ENCODE measurements at regions not wholly inside any gene's neighbourhood (a gene's known extent, or its start where the extent isn't known, plus 50 kb on each side); places are given as distances from the start of the nearest gene placed in this dataset.
"Not testable (repeated sequence)": the region's sequence is repeated elsewhere in the genome, so short reads cannot be mapped to it uniquely, and the experiment has no call there.

DNA sequence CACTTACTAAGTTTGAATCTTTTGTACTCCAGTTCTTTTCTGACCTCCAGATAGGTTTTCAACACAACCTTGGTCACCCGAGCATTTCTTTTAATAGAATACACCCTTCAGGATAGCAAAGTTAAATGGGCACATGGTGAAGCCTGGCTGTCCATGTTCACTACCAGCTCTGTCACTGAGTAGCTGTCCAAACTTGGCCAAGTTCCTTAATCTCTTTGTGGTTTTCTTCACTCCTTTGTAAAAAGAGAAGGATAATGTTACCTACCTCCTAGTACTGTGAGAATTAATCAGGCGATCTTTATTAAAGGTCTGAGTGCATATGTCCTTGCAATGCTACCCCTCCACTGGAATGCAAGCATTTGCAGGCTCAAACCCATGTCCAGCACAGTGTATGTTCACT is 128.1 kb upstream of the PTPRZ1 start:
- no peak for DNase-seq (ENCODE audit: low read depth in 2 of 2)

DNA sequence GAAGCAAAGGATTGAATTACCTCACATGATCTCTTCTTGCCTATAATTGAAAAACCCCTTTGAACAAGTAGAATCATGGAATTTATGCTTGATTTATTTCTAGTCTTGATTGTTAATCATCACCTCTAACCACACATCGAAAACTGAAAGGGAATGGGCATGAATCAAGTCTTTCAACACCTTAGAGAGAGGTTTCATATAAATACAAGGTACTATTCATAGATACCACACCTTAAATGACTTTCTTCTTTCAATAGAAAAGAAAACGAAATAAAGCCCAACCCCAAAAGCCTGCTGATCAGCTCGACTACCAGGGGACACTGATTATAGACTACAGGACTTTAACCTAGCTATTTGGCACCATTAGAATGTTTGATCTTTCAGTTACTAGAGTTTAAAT is 128.6 kb upstream of the PTPRZ1 start:
- no peak for DNase-seq (ENCODE audit: low read depth in 2 of 2)

DNA sequence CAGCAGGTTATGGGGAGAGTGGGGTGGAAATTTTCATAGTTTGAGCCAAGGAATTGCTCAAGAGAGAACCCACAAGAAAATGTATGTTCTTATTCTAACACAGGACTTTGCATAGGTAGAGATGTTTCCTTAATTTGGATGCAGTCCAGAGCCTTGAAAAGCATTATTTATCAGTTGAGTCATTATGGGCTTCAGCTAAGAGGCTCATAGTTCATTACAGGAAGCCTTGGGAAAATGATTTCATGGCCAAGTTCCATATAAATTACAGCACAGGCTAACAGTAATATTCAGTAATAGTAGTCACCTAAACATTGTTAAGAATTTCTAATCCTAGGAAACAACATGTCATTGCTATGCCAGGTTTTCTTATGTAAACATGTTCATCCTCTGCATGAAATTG is 131.1 kb upstream of the PTPRZ1 start:
- DNase-seq (ENCODE audit: low read depth in 2 of 2): no peak

DNA sequence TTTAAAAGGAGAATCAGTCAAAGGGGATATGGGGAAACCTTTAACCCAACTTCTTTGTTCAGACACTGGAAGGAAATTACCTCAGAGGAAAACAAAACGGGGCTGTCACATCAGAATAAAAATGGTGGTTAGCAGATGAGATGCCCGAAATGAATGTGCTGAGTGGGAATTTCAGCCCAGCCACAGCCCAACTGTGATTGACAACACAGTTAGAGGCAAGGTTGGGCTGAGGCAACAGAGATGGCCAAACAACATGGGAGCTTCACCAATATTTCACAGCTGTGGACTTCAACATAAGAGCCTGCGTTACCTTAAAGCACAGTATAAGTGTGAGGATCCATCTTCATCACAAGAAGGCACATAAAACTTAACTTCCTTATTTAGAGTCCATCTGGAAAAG is 133.5 kb upstream of the PTPRZ1 start:
- DNase-seq (ENCODE audit: low read depth in 2 of 2): no peak

DNA sequence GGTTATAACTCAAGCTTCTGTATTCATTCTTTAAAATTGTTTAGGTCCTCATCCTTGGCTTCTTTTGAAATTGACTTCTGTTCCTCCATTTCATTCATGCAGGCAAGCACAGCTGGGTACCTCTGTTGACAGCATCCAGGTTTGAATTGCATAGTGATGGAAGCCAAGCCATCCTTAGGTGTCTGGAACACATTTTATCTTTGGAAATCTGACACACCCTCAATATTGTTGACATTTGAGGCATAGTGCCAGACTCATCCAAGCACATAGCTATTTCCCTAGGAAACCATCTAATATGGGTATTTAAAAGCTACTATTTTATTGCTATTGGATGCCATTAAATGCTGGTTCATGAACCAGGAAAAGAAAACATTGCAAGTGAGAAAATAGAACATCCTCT is 142.1 kb upstream of the PTPRZ1 start:
- DNase-seq (ENCODE audit: low read depth in 2 of 2): no peak

DNA sequence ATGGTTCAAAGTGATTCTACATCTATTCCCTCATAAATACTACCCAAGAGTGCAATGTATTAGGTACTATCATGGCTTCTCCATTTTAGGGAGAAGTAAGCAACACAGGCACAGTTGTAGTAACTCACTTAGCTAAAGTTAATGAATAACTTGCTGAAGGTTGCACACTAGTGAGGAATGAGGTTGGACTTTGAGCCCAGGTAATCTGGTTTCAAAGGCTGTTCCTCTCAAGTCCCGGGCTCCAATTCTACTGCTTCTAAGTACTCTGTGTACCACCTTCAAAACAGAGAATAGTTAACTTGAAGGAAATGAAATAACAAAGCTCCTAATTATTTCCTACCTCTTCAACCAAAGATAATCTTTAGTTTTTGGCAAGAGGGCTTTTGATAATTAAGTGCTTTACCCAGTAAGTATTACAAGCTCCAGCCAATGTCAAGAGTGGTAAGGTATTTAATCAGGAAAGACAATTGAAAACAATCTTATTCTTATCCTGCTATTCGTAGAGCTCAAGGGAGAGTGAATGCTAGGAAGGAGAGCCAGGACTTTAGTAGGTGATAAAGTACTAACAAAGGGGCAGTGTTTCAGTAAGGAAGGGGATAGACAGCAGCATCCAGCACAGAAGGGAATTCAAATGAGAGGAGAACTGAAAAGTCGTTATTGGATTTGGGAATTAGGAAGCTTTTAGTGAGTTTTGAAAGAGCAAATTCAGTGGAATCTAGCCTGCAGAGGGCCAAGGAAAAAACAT is 158.2 kb upstream of the PTPRZ1 start:
- DNase-seq (ENCODE audit: low read depth in 2 of 2): no peak

DNA sequence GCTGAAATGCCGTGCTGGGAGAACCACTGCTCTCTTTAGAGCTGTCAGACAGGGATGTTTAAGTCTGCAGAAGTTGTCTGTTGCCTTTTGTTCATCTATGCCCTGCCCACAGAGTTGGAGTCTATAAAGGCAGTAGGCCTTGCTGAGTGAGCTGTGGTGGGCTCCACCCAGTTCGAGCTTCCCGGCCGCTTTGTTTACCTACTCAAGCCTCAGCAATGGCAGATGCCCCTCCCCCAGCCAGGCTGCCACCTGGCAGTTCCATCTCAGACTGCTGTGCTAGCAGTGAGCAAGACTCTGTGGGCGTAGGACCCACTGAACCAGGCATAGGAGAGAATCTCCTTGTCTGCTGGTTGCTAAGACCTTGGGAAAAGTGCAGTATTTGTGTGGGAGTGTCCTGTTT is 160.0 kb upstream of the PTPRZ1 start:
- not testable (repeated sequence) for DNase-seq (ENCODE audit: low read depth in 2 of 2)

DNA sequence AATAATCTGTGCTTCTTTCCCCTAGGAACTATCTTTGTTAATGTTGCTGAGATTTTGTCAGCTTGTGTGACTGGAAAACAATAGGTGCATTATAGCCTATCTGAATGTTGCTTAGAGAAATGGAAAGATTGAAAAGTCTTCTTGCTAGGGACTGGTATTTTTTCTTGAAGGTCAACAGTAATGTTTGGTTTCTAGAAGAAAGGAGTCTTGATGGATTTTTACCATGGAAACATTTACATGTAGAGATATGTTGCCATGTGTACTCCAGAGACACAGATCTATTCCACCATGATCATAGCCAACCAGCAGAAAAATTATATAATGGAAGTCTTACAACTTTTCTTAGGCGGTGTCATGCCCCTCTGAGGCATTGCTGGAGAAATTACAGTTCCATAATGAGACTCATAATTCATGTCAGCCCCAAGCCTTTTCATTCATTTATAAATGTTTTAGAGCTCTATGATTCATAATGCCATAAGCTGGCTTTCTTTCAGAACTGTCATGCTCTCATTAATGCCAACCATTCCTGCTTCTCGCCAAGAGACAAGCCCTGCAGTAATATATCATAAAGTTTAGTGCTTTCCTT is 175.1 kb upstream of the PTPRZ1 start:
- no peak for DNase-seq (ENCODE audit: low read depth in 2 of 2)

DNA sequence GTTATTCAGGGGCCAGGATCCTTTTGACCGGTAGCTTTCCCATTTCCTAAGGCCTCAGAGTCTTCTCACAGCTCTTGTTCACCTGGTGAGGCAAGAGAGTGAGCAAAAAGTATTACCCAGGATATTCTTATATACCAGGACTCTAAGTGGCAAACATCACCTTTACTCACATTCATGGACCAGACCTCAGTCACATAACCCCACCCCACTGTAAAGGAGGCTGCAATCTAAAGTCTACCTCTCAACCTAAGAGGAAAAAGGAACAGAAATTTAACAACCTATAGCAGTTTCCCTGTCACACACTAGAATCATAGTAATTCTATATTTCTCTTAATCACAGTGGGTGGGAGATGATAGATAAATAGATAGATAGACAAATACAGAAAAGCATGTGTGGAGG is 176.0 kb upstream of the PTPRZ1 start:
- DNase-seq (ENCODE audit: low read depth in 2 of 2): no peak

DNA sequence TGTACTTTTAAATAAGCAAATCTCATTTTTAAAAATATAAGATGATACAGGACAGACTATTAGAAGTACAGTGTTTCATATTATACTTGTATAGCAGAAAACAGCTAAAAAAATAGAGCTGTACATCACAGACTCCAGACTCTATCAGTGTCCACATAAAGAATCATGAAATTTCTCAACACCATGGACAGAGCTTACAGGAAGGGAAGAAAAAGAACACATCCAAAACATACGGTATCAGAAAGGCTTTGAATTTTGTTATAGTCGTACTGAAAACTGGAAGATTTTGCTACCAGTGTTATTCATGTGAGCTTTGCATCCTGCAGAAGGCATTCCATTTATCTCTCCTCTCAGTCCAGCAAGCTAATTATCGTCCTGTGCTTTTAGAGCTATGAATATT is 183.2 kb upstream of the PTPRZ1 start:
- DNase-seq (ENCODE audit: low read depth in 2 of 2): no peak

DNA sequence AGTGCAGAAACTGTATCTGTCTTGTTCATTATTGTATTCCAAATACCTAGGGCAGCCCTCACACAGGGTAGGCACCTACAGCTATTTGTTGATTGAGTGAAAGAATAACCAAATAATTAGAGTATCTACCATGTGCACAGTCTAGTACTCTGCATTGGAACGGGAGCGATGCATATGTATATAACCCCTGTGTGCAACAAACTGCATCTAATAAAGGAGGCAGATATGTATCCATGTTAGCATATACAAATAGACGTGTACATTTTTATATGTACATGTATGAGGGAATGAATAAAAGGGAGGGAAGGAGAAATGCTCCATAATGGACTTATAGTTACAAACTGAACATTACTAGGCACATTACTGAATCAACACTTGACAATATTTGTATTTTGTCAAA is 191.3 kb upstream of the PTPRZ1 start:
- DNase-seq (ENCODE audit: low read depth in 2 of 2): no peak

DNA sequence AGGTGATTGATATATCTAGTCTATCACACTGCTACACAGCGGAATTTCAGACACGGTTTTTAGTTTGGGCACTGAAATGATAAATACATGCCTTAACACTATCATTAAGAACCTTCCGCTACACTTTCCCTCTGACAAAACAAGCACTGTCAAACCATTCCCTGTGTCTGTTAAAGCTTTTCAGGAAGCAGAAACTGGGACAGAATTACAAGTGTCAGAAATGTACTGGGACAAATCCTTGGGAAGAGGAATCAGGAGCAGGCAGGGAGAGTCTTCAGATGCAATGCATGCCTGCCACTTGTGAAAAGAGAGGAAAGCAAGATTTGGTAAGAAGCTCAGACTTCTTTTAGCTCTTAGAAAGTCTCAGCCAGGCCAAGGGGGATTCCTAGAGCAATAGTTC is 196.8 kb upstream of the PTPRZ1 start:
- no peak for DNase-seq (ENCODE audit: low read depth in 2 of 2)

DNA sequence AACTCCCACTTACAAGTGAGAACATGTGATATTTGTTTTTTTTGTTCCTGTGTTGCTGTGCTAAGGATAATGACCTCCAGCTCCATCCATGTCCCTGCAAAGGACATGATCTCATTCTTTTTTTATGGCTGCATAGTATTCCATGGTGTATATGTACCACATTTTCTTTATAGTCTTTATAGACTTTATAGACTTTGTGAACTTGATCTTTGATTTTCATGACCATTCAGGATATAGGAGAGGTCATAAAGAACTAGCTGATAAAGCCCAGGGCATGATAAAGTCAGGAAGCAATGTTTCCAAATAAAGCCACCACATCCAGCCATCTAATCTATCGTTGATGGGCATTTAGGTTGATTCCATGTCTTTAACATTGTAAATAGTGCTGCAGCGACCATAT is 198.5 kb upstream of the PTPRZ1 start:
- DNase-seq (ENCODE audit: low read depth in 2 of 2): not testable (repeated sequence)

DNA sequence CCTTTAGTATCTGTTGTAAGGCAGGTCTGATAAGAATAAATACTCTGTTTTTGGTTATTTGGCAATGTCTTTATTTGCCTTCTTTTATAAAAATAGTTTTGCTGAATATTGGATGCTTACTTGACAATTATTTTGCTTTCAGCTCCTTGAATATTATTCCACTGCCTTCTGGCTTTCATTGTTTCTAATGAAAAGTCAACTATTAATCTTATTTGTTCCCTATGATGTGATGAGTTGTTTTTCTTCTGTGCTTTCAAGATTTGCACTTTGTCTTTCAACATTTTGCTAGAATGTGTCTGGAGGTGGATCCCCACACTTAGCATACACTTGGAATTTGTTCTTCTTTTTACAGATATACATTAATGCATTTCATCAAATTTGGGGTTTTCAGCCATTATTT is 203.8 kb upstream of the PTPRZ1 start:
- DNase-seq (ENCODE audit: low read depth in 2 of 2): no peak

DNA sequence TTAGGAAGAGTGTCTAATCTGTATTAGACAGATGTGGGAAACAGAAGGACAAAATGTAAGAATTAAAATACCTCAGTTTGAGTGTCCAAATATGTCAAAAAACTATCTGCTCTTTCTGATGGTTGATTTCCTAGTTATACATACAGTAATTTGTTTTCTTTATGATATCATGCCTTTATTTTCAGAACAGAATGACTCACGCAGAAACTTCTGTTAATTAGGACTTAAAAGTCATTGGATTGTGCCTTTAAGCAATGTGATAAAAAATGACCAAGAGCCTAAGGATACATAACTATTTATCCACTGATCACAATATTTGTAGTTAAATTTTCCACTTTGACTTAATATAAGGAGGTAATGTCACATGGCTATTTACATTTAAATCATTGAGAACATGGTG is 206.7 kb upstream of the PTPRZ1 start:
- no peak for DNase-seq (ENCODE audit: low read depth in 2 of 2)

DNA sequence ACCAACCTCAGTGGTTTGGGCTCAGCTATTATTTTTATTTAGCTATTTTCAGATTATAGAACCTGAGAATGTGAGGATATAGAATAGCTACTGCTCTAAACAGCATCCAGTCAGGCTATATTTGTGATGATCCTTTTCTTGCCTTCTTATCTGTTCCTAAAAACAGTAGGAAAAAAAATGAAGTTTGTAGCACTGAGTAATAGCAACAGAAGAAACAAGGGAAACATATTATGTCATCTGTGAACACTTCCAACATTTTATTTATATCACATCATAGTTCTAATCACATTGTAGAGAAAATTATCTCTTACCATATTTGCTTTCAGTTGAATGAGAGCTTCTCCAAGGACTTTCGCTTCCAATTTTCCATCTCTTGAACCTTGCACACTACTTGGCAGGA is 229.6 kb upstream of the PTPRZ1 start:
- DNase-seq (ENCODE audit: low read depth in 2 of 2): no peak

DNA sequence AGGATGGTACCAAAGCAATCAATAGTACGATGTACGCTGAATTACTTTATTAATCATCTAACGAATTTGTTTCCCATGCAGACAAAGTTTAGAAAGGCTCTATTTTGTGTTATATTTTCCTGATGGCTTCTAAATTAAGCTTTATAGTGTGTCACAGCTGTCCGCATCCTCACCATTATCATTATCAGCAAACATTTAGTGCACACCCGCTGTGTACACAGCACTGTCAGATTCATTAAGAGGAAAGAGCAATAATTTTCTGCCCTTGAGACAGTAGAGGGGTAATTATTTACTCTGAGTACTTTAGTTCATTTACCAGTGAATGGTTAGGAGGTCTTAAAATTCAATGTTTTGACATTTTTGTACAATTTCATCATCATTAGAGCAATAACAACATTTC is 233.3 kb upstream of the PTPRZ1 start:
- DNase-seq (ENCODE audit: low read depth in 2 of 2): no peak

DNA sequence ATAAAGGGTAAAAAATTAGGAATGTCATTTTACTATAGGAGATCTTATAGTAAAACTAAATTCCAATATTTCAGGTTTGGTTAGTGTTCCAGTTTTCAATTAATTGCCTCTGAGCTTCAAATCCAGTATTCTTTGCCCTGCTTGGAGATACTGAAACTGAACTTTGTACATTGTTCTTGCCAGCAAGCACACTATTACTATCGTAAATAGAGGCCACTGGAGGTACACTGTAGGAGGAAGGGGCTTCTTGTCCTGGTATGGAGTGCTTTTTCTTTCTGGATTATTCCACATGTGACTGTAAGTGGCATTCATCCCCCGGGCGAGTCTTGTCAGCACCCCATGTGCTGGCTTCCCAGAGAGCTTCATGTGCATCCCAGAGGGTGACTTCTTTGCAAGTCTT is 234.7 kb upstream of the PTPRZ1 start:
- DNase-seq (ENCODE audit: low read depth in 2 of 2): no peak

DNA sequence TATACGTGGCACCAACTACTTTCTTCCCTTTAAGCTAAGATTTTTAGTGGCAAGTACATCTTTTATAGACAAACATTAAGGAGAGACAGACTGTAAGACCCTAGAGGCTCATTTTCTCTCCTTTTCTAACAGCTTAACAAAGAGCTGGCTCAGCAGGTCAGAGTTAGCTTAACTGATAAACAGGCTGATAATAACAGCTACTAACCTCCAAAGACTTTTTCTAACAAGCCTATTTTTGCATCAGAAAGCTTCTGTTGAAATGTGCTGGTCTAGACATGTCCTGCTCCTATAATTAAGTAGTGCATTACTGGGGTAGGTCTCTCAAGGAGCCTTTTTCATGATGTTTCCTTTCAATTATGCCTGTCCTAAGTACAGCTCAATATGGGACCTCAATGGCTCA is 238.2 kb upstream of the FAM3C start:
- DNase-seq (ENCODE audit: low read depth in 2 of 2): no peak

DNA sequence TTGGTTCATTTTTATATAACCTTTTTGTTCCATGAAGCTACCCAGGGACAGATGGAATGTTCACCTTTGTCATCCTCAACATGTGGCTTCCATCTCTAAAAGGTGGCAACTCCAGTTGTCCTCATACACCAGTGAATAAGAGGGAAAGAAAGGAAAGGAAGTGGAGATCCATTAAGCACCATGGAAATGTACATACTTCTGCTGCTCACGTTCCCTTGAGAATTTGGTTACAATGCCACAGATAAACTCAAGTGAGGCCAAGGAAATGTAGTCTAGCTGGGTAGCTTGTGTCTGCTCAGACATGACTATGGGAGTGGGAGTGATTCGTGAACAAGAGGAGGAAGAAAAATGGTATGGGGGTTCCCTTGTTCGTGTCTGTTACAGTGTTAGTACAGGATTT is 237.1 kb upstream of the FAM3C start:
- DNase-seq (ENCODE audit: low read depth in 2 of 2): no peak

DNA sequence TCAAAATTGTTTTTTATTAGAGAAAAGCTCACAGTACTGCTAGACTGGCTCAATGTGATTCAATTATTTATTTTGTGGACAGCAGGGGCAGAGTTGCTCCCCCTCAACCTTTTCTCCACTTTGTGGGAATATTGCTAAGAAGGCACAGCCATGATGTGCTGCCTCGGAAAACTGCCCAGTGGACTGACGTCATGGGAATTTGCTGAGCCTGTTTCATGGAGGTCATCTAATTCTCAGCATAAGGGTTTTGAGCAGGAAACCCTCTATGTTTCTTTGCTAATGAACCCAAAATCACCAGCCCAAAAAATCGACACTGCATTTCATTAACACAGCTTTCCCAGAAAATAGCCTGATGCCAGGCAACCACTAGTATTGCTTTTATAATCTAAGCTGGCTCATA is 228.8 kb upstream of the FAM3C start:
- no peak for DNase-seq (ENCODE audit: low read depth in 2 of 2)

DNA sequence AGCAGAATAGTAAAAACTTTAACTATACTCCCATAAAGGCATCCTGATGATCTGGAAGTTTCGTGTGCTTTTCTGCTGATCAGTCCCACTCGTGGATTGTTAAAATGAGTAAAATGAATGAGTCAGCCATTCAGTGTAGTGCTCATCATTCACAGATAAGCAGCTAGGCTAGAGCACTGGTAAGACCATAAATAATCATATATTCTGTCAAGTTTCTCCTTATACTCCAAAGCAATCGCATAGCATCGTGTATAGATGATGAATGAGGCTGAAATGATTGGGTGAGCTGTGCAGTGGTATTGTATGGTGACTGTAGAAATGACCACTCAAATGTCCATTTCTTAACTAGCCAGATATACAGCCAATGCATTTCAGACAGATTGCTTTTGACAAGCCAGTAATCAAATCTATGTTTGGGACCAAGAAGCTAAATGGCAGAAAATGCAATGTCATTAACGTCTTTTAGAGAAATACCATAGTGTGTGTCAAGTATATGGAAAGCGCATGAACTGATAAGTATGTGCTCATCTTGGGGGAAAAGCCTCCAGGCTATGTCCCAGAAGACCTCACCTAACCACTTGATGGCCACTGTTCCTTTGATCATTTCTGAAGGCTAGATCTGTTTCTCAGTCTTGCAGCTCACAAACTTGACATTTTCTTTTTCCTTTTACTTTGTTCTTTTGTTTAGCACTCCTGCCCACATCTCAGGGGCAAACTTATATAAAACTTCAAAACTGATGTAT is 227.2 kb upstream of the FAM3C start:
- DNase-seq (ENCODE audit: low read depth in 2 of 2): no peak

DNA sequence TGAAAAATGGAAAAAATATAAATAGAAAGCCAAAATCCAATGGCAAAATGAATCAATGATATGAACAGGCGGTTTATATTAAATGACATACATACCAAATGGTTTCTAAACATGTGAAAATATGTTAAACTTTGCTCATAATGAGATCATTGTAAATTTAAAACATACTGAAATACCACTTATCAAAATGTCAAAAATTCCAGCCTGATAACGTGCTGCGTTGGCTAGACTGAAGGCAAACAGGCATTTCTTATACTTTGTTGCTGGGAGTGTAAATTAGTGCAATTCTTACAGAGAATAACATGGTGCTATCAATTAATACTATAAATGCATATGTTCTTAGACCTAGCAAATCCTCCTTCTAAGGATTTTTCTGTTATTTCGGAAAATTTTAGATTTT is 225.8 kb upstream of the FAM3C start:
- no peak for DNase-seq (ENCODE audit: low read depth in 2 of 2)

Measured in stimulated activated CD4-positive, alpha-beta T cell treated with anti-CD3 and anti-CD28 coated beads, Interleukin-1b, Interleukin-23, amount 100 ng/mL, for 1 hour (primary cell).